Endodermal cell (in vitro differentiated cells): ENCODE measurements at regions not wholly inside any gene's neighbourhood (a gene's known extent, or its start where the extent isn't known, plus 50 kb on each side); places are given as distances from the start of the nearest gene placed in this dataset.

ENCODE experiments used
- DNase-seq: peaks from one replicate; pipeline ENCODE4 v3.0.0-alpha.2; 2017
- H3K27ac ChIP-seq: 2 replicates; pipeline ENCODE4 v1.5.1; 2013; ENCODE audit warnings: mild to moderate bottlenecking, low read depth, low read length, moderate library complexity
- H3K27me3 ChIP-seq: 2 replicates; pipeline ENCODE4 v1.6.1; 2013; ENCODE audit warnings: mild to moderate bottlenecking, low read length, moderate library complexity; ENCODE audit not compliant: insufficient read depth, control insufficient read depth, poor library complexity, severe bottlenecking
- H3K36me3 ChIP-seq: 2 replicates; pipeline ENCODE4 v1.7.0; 2013; ENCODE audit warnings: mild to moderate bottlenecking, low read length, moderate library complexity; ENCODE audit not compliant: control insufficient read depth, insufficient read depth
- H3K4me1 ChIP-seq: one replicate; pipeline ENCODE4 v1.7.0; 2013; ENCODE audit warnings: low read length; ENCODE audit not compliant: control insufficient read depth, insufficient read depth
- H3K4me3 ChIP-seq: 2 replicates; pipeline ENCODE4 v1.5.1; 2013; ENCODE audit warnings: mild to moderate bottlenecking, low read length, moderate library complexity
- H3K9ac ChIP-seq: 2 replicates; pipeline ENCODE4 v1.6.1; 2013; ENCODE audit warnings: mild to moderate bottlenecking, low read length, moderate library complexity; ENCODE audit not compliant: poor library complexity, severe bottlenecking; ENCODE audit errors: extremely low read depth
- H3K9me3 ChIP-seq: 2 replicates; pipeline ENCODE4 v1.6.1; 2013; ENCODE audit warnings: mild to moderate bottlenecking, low read length, moderate library complexity; ENCODE audit not compliant: control insufficient read depth
- H3K27ac Mint-ChIP-seq: 2 replicates; pipeline ENCODE4 v1.8.0; 2020; ENCODE audit warnings: mixed read lengths
- H3K27me3 Mint-ChIP-seq: 2 replicates; pipeline ENCODE4 v1.8.0; 2021; ENCODE audit warnings: mild to moderate bottlenecking, mixed read lengths; ENCODE audit not compliant: insufficient read depth
- H3K36me3 Mint-ChIP-seq: 2 replicates; pipeline ENCODE4 v1.8.0; 2020; ENCODE audit warnings: low read depth, mixed read lengths
- H3K4me1 Mint-ChIP-seq: 2 replicates; pipeline ENCODE4 v1.8.0; 2020; ENCODE audit warnings: mixed read lengths
- H3K4me3 Mint-ChIP-seq: 2 replicates; pipeline ENCODE4 v1.8.0; 2020; ENCODE audit warnings: mild to moderate bottlenecking, moderate library complexity, mixed read lengths
- H3K9me3 Mint-ChIP-seq: 2 replicates; pipeline ENCODE4 v1.8.0; 2020; ENCODE audit warnings: mild to moderate bottlenecking, mixed read lengths
- CTCF ChIP-seq: fragments of 200-600 bp; sonication (generic); conservative IDR thresholded peaks from 2 replicates; pipeline ENCODE4 v1.5.0; 2021; ENCODE audit warnings: antibody characterized with exemption, mild to moderate bottlenecking
- WGBS, 2 experiments: methylation state at CpG; one replicate each; pipeline versions ENCODE4 v1.1.5 to v1.1.7; 2013; ENCODE audit warnings: missing lambda C conversion rate in 2 of 2, mixed read lengths in 1 of 2; ENCODE audit not compliant: insufficient coverage in 1 of 2, insufficient read length in 1 of 2; 5-methylcytosine and 5-hydroxymethylcytosine counted together

GRCh38 chr7:34313289-34313688, 344.7 kb upstream of the NPSR1 start:
- 97% methylated on average over 2 of the region's 2 CpGs; no CpG with 5 or more reads in 1 of the 2 experiments for WGBS, 2 experiments
- TF ChIP-seq CTCF: no peak
- Histone ChIP-seq H3K36me3 (no peaks in the 10 kb centered on the region), H3K9me3 (peaks cover 19% of the 10 kb centered on the region), H3K9ac (no peak overlapping the region), H3K4me1 (no peaks in the 10 kb centered on the region), H3K27ac (no peak overlapping the region), H3K27me3 (no peaks in the 10 kb centered on the region), H3K4me3 (no peak overlapping the region)
- Mint-ChIP-seq H3K9me3 (peaks cover 22% of the 10 kb centered on the region), H3K4me1 (no peaks in the 10 kb centered on the region), H3K4me3 (no peak overlapping the region), H3K27ac (no peak overlapping the region), H3K27me3 (no peaks in the 10 kb centered on the region), H3K36me3 (no peaks in the 10 kb centered on the region)
- DNase-seq: no peak

- no peak overlapping the region for H3K9ac ChIP-seq
- no peak overlapping the region for H3K4me3 ChIP-seq
- no peaks in the 10 kb centered on the region for H3K4me1 ChIP-seq
- no peaks in the 10 kb centered on the region for H3K36me3 Mint-ChIP-seq
- no peaks in the 10 kb centered on the region for H3K27me3 ChIP-seq
- no peak for TF ChIP-seq CTCF
- H3K9me3 ChIP-seq: peaks cover 19% of the 10 kb centered on the region
- peaks cover 22% of the 10 kb centered on the region for H3K9me3 Mint-ChIP-seq
- no peak overlapping the region for H3K4me3 Mint-ChIP-seq
- DNase-seq: no peak
- no peaks in the 10 kb centered on the region for H3K36me3 ChIP-seq
- H3K4me1 Mint-ChIP-seq: peaks cover 2% of the 10 kb centered on the region
- no peak overlapping the region for H3K27ac Mint-ChIP-seq
- H3K27ac ChIP-seq: no peak overlapping the region
- no peaks in the 10 kb centered on the region for H3K27me3 Mint-ChIP-seq
Observed at GRCh38 chr7:34315032-34315431, 343.0 kb upstream of the NPSR1 start.

GRCh38 chr7:34317039-34317438, 341.0 kb upstream of the NPSR1 start:
- Histone ChIP-seq H3K9me3 (peaks cover 8% of the 10 kb centered on the region), H3K27ac (no peak overlapping the region), H3K4me1 (peaks cover 3% of the 10 kb centered on the region), H3K4me3 (no peak overlapping the region), H3K9ac (no peak overlapping the region), H3K36me3 (no peaks in the 10 kb centered on the region), H3K27me3 (peaks cover 6% of the 10 kb centered on the region)
- peaks cover 4% of the 10 kb centered on the region for H3K27me3 Mint-ChIP-seq
- H3K4me1 Mint-ChIP-seq: peaks cover 7% of the 10 kb centered on the region
- no peaks in the 10 kb centered on the region for H3K36me3 Mint-ChIP-seq
- H3K4me3 Mint-ChIP-seq: no peak overlapping the region
- 95% methylated on average over 1 of the region's 1 CpG; no CpG with 5 or more reads in 1 of the 2 experiments for WGBS, 2 experiments
- H3K9me3 Mint-ChIP-seq: peaks cover 12% of the 10 kb centered on the region
- H3K27ac Mint-ChIP-seq: no peak overlapping the region
- DNase-seq: no peak
- TF ChIP-seq CTCF: no peak
